Embryonic facial prominence (tissue), 1 donor: ENCODE measurements at regions not wholly inside any gene's neighbourhood (a gene's known extent, or its start where the extent isn't known, plus 50 kb on each side); places are given as distances from the start of the nearest gene placed in this dataset.
"Not testable (repeated sequence)": the region's sequence is repeated elsewhere in the genome, so short reads cannot be mapped to it uniquely, and the experiment has no call there.

ENCODE experiments used
- DNase-seq: peaks from one replicate; pipeline ENCODE4 v3.0.0-alpha.2; 2016; ENCODE audit errors: extremely low spot score

DNA sequence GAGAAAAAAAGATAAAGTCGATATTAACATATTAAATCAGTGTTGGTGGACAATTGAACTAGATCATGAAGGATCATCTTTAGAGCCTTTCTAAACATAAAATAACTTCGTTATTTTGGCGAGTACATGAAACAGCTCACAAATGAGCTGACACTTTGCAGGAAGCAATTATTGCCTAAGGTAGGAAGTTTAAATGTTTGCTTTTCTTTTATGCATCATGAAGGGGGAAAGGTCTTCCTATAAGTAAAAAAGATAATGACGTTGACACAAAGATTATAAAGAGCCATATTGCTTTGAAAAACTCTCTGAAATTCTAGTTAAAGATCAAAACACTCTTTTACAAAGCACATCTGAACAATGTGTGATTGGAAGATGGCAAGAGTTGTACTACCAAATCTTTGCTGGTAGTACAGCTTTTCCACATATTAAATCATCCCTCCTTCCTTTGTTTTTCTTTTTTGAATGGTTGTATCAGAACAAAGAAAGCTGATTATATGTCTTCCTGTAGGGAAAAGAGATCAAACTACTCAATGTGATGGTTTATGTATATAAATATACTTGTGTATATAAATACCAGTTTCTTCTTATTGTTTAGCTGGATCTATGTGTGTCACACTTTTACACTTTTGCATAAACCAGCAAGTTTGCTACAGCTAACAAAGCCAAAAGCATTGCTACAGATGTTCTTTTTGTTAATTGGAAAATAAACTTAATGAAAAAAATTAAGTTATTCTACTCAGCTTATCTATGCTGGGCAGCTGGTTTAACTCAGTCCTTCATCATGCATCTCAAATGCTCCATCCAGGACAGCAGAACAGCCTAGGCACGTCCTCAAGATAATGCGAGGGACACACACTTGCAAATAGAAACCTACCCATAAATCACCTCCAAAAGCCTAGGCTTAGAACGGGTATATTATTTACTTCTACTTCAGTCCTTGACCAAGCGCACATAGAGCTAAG, 850.8 kb upstream of the ROBO1 start:
- no peak for DNase-seq

DNA sequence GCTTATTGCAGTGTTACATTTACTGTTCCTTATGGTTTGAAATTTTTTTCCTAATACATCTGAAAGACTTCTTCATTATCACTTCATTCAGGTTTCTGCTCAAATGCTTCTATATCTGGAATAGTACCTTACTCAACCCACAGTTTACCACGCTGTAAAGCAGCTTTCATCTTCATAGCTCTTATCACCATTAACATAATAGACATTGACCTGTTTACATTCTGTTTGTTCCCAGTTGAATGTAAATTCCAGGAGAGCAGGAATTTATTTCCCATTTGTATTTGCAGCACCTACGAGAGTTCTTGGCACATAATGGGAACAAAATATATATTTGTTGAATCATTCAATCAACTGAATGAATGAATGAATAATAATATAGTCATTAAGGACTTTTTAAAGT, 844.6 kb upstream of the ROBO1 start:
- no peak for DNase-seq

DNA sequence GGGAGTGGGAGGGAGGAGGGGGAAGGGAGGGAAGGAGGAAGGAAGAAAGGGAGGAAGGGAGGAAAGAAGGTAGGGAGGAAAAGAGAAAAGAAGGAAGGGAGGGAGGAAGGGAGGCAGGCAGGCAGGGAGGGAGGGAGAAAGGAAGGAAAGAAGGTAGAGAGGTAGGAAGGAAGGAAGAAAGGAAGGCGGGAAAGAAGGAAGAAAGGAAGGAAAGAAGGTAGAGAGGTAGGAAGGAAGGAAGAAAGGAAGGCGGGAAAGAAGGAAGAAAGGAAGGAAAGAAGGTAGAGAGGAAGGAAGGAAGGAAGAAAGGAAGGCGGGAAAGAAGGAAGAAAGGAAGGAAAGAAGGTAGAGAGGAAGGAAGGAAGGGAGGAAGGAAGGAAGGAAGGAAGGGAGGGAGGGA, 840.3 kb upstream of the ROBO1 start:
- DNase-seq: not testable (repeated sequence)

DNA sequence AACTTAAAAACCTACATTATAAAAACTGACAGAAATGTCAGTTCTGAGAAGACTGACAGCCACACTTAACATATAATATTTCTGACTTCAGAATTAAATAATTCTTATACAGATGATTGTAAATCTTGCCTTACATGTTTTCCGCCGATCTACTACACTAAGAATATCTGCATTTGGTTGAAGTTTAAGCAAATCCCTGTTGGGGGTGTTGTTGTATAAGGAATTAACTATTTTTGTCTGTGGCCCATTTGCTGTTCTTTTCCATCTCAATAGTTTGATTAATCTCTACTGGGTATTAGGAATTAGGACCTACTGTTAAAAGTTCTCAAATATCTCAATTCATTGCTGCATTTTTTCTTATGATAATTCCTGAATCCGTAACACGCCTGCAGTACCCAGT, 838.3 kb upstream of the ROBO1 start:
- no peak for DNase-seq

DNA sequence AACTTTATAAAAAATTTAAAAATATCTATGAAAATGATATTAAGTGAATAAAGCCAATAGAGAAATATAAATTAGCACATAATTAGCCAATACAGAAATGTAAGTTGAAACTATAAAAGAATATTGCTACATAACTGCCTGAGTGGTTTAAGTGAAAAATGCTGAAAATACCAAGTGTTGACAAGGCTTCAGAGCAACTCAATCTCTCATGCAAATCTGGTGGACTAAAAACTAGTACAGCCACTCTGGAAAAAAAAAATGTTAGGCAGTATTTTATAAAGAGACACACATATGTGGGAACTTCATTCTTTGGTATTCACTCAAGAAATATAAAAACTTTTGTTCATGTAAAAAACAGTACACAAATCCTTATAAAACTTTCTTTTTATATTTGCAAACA, 833.7 kb upstream of the ROBO1 start:
- DNase-seq: no peak

DNA sequence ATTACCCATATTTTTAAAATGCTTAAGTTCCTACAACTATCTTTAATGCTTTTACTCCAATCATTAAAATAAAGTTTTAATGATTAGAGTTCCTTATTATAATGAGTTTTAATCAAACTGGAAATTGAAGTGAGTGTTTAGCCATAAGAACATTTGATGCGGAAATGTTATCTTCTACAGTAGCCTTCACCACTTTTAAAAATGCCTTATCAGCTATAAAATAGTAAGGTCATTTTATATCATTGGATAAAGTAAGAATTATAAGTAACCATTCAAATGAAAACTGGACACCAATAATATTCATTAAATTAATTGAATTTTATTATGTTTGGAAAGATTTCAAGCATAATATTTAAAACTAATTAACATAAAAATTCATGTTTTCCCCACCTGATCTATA, 825.0 kb upstream of the ROBO1 start:
- DNase-seq: no peak

DNA sequence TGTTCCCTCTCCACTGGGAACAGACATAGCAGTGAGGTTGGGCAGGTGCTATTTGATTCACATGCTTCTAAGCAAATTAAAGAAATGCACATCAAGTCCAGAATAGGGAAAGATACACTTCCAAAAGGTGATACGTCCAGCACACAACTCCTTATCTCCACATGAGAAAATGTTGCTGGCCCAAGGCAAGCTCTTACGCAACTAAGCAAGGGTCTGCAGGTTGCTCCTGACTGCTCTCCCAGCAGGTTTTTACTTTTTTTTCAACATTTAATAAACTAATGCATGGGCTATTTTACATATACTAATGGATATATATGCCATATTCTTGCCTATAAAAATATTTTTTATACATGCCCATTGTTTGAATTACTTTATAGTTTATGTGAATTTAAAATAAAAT, 818.5 kb upstream of the ROBO1 start:
- DNase-seq: no peak

DNA sequence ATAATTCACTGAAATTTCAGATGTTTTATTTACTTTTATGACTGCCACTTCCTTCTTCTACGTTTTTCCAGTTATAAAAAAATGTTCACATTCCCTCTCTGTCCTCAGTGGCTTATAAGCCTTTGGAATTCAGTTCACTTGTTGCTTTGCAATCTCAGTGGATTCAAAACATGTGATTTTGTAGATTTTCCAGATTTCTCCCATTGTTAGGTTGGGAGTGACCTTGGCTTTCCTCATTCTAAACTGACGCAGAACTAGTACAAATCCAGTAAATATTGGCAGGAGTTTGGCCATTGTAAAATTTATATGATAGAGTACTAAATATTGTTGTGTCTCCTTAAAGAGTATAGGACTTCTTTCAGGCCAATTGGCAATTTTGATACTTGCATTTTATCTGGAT, 812.3 kb upstream of the ROBO1 start:
- no peak for DNase-seq

DNA sequence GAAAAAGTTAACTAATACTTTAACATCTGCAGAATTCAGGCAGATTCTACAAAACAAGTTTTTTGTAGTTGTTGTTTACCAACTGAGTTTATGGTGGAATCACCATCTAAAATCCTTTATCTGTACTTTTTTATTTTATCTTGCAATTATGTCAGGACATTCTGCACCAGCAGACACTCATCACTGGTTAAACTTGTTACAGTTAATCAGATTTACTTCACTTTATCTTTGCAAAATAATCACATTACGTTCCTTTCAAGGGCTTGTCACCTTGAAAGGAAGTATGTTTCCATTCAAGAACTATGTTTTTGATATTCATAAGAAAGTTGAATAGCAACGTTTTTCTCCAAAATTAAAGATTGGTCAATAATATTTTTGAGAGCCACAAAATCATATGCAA, 796.6 kb upstream of the ROBO1 start:
- no peak for DNase-seq

DNA sequence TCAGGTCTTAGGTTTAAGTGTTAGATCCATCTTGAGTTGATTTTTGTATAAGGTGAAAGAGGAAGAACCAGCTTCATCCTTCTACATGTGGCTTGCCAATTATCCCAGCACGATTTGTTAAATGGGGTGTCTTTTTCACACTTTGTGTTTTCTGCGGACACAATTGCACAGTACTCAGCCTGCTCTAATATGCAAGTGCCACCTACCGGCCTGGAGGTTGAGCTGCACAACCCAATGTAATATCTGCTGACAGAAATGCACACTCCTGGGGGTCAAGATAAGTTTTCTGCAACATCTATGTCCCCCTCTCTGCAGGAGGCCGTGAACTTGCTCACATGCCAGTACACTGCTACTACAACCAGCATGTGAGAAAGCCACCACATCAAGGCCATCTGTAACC, 791.9 kb upstream of the ROBO1 start:
- no peak for DNase-seq

DNA sequence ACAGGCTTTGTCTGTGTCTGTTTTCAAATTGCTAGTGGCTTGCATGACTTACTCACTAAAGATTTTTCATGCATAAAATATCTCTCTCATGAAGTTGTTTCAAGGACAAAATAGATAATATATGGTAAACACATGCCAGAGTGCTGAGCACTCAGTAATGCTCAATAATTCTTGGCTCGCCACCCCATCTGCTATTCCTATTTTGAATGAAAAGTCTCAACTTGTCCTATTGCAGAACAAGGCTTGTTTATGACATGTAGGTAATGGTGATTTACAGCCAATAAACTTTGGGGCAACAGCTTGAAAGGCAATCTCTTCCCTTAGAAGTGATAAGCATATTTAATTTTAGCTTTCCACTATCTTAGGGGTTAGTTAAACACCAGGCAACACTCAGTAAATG, 789.0 kb upstream of the ROBO1 start:
- DNase-seq: no peak

DNA sequence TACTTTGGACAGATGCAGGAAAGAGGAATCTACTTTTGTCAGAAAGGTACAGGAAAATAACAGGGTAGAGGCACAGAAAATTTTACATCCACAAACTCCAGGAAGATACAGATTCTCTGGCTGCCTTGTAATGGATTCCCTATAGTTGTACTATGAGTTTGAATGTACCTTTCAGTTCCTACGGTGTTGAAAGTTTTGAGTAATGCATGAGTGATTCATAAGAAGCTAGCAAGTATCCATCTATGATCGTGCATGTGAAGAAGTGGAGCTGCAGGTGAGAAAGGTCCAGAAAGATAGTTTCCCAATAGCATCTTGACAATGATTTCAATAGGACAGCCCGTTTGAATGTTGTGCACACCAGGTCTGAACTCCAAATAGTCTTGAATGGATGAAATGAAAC, 786.5 kb upstream of the ROBO1 start:
- DNase-seq: no peak

DNA sequence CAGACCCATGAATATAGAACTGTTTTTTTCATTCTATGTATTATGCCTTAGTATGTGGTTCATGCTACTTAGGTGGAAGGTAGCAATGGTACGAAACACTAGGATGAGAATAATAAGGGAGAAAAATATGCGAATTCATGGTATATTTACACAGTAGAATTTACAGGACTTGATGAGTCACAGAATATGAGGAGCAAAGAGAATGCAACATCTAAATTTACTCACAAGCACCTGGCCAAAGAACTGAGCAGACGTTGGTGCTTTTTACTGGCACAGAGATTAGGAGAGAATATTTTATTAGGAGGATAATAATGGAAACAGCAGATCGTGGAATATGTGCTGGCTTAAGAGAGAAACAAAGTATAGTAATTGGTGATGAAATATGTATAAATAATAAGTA, 785.4 kb upstream of the ROBO1 start:
- DNase-seq: no peak

DNA sequence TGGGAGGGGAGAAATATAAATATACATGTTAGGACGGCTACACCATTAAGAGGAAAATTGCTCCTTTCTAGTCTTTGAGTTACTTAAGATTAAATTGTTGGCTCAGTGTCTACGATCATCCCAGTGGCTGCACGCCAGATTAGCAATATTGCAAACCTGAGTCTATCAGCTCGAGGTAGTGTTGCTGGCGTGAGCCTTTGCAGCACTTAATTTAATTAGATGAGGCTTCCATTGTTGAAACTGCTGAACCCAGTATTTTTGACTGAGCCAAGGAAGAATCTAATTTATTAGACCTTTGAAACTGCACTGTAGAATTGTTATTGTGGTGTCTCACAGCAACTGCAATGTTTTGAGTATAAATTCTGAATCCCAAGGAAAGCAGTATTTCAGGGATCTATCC, 782.4 kb upstream of the ROBO1 start:
- DNase-seq: no peak

DNA sequence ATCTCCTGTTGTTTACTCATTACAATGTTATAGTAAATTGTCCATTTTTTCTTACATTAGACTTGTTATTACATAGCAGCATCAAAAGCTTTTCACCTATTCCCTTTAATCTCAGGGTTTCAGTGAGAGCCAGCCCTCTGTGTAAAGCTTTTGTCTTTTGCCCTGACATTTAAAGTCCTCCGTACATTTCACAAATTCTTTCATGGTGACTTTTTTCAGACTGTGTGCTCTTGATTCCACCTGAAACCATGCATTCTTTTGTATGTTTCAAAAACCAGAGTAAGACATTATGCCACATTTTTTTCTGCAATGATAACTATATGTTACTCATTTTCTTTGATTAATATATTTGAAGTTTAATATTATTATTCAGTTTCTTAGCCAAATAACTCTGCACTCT, 781.4 kb upstream of the ROBO1 start:
- DNase-seq: no peak

DNA sequence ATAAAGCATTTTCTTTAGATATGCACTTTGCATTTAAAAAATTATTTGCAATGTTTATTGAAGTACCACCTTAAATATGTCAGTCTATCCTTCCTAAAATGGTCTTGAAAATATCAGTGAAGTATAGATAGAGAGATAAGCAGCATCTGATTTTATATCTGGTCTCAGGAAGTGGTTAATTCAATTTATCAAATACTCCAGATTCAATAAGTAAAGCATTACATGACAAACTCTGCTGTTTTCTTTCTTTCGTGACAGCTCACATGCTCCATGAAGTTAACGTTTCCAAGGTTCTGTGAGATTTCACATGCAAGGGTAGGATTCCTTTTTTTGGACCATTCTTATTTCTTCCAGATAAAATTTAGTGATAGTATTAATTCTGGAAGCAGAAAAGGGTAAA, 775.4 kb upstream of the ROBO1 start:
- DNase-seq: no peak

DNA sequence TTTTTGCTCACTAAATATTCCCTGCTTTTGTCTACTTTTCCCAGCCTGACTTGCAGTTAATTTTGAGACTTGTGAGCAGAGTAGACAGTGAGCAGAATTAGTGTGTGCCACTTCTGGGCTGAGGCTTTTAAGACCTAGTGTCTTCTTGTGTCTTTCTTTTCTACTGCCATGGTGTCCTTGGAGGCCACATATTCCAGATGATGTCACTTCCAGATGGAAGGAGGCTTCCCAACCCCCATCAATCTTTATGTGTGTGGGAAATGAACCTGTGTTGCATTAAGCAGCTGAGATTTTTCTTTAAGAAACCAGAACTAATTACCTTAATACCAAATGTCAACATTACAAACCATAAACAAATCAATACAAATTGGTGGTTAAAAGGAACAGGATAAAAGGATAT, 774.7 kb upstream of the ROBO1 start:
- no peak for DNase-seq

DNA sequence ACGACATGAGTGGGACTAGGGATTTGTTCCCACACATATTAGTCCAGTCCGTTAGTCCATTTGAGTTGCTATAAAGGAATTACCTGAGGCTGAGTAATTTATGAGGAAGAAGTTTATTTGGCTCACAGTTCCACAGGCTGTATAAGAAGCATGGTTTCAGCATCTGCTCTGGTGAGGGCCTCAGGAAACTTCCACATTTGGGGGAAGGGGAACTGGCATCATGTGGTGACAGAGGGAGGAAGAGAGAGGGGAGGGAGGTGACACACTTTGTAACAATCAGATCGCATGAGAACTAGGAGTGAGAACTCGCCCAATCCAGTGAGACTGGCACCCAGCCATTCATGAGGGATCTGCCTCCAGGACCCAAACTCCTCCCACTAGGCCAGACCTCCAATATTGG, 769.9 kb upstream of the ROBO1 start:
- no peak for DNase-seq

DNA sequence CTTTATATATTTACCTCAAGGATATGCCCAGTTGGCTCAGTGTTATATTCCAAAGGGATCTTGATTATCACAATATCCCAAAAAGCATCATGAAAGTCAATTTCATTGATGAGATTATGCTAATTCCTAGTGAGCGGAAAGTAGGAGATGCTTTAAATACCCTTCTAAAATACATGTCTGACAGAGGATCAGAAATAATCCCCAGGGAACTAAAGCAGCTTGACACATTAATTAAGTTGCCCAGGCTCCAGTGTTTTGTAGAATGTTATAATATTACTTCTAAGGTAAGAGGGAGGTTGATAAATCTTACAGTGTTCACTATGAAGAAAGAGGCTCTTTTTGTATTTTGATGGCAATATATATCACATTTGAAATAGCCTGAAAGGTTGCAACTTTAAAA, 767.5 kb upstream of the ROBO1 start:
- no peak for DNase-seq

DNA sequence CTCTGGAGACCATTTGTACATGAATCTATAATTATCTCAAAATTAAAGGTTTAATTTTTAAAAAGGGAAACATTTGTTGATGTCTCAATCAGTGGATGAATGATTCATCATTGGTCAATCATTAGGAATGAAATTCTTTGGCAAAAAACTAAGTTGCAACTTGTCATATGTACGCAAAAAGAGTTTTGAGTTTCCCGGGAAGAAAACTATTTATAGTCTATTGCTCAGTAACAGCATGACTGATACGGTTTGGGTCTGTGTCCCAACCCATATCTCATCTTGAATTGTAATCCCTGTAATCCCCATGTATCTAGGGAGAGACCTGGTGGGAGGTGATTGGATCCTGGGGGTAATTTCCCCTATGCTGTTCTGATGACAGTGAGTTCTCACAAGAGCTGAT, 765.8 kb upstream of the ROBO1 start:
- no peak for DNase-seq

DNA sequence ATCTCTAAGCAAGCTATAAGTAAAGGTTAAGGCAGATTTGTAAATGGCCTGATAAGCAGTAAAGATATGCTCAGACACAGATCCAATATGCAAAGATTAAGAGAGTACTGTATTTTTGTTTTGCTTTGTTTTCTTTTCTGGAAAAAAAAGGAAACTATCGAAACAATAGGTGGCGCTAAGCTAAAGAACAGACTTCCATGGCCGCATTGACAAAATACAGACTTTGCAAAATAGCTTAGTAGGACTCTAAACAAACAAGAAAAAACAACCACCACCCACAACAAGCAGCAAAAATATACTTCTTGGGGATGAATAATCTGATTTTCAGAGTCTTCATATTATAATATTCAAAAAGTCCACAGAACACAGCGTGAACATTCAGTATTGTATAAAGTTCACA, 758.4 kb upstream of the ROBO1 start:
- DNase-seq: no peak

DNA sequence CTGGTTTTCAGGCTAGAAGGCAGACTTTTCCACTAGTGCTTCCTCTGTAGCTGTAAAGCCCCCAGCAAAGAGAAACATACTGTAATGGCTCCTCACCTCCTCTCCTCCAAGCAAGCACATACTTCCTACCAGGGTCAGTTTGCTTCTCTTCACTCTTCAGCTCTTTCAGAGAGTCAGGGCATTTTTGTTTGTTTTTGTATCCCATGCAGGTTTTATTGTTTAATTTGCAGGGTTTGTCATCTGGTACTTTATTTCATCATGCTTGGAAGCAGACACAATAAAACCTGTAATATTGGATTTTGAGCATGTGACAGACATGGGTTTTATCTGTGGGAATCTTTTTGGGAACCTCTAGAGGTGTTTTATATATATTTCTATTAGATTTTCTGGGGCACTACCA, 753.3 kb upstream of the ROBO1 start:
- no peak for DNase-seq

DNA sequence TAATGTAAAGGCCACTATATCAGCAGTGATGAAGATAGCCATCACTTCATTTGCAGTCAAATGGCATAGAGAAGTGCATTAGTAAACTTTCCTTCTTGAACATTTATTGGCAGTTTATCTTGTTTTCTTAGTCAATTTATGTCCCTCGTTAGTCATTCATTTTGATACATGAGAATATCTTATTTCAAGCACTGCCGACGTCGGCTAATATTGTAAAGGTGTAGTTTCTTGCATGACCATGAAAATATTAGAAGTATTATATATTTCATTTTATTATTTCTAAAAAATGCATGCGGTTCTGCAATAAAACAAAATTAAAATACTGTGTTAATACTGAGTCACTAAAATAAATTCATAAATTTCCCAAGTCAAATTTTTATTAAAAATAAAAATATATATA, 751.6 kb upstream of the ROBO1 start:
- no peak for DNase-seq

DNA sequence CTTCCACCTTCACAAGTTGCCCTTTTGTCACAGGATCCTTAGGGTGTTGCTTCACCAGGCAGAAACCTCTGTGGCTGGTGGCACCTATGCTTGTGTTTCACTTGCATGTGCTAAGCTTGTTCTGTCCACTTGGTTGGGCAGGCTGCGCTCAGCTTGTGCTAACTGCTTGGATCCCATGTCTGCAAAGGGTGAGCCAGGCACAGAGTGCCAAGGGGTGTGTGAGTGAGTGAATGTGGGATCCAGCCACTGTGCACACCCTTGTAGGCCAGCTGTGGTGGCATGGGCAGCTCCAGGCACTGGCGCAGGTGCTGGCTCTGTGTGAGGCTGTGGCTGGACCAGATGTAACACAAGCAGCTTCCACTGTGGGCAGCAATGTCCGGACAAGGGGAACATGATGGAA, 728.7 kb upstream of the ROBO1 start:
- no peak for DNase-seq
